KMS-11 (cell line): ENCODE measurements at regions not wholly inside any gene's neighbourhood (a gene's known extent, or its start where the extent isn't known, plus 50 kb on each side); places are given as distances from the start of the nearest gene placed in this dataset.

Experiments used
- H2AFZ ChIP-seq: fragments of 200-600 bp; sonication (generic); 2 replicates; pipeline ENCODE4 v1.6.1; 2016; ENCODE audit warnings: antibody characterized with exemption, mixed run types, low read depth
- H3K27ac ChIP-seq: fragments of 200-600 bp; sonication (generic); 2 replicates; pipeline ENCODE4 v1.6.1; 2016; ENCODE audit warnings: mild to moderate bottlenecking, mixed run types
- H3K27me3 ChIP-seq: fragments of 200-600 bp; sonication (generic); 2 replicates; pipeline ENCODE4 v1.6.1; 2017; ENCODE audit warnings: mild to moderate bottlenecking, low read depth, mixed run types, moderate library complexity; ENCODE audit not compliant: insufficient read depth
- H3K36me3 ChIP-seq: fragments of 200-600 bp; sonication (generic); 2 replicates; pipeline ENCODE4 v1.6.1; 2017; ENCODE audit warnings: mild to moderate bottlenecking, mixed run types; ENCODE audit not compliant: insufficient read depth
- H3K4me1 ChIP-seq: fragments of 200-600 bp; sonication (generic); 2 replicates; pipeline ENCODE4 v1.6.1; 2016; ENCODE audit warnings: mild to moderate bottlenecking, low read depth, mixed run types; ENCODE audit not compliant: poor library complexity, severe bottlenecking
- H3K4me2 ChIP-seq: fragments of 200-600 bp; sonication (generic); 2 replicates; pipeline ENCODE4 v1.7.0; 2016; ENCODE audit warnings: mild to moderate bottlenecking, mixed run types
- H3K4me3 ChIP-seq: fragments of 200-600 bp; sonication (generic); IDR thresholded peaks from 2 replicates; pipeline ENCODE4 v1.6.1; 2017; ENCODE audit warnings: low read depth, low read length, mixed read lengths; ENCODE audit not compliant: insufficient read depth
- H3K79me2 ChIP-seq: fragments of 200-600 bp; sonication (generic); 2 replicates; pipeline ENCODE4 v1.6.1; 2016; ENCODE audit warnings: low read depth, mixed run types; ENCODE audit not compliant: insufficient read depth
- H3K9ac ChIP-seq: fragments of 200-600 bp; sonication (generic); 2 replicates; pipeline ENCODE4 v1.6.1; 2016; ENCODE audit warnings: mild to moderate bottlenecking, mixed run types
- H4K20me1 ChIP-seq: fragments of 200-600 bp; sonication (generic); 2 replicates; pipeline ENCODE4 v1.6.1; 2016; ENCODE audit warnings: mild to moderate bottlenecking, mixed run types; ENCODE audit not compliant: insufficient read depth
- TF ChIP-seq, protein P1 (sequence below): fragments of 200-600 bp; sonication (generic); conservative IDR thresholded peaks from 2 replicates; pipeline ENCODE4 v1.6.1; 2017; ENCODE audit warnings: low read depth, mild to moderate bottlenecking, antibody characterized with exemption, low read length, moderate library complexity, mixed read lengths

DNA sequence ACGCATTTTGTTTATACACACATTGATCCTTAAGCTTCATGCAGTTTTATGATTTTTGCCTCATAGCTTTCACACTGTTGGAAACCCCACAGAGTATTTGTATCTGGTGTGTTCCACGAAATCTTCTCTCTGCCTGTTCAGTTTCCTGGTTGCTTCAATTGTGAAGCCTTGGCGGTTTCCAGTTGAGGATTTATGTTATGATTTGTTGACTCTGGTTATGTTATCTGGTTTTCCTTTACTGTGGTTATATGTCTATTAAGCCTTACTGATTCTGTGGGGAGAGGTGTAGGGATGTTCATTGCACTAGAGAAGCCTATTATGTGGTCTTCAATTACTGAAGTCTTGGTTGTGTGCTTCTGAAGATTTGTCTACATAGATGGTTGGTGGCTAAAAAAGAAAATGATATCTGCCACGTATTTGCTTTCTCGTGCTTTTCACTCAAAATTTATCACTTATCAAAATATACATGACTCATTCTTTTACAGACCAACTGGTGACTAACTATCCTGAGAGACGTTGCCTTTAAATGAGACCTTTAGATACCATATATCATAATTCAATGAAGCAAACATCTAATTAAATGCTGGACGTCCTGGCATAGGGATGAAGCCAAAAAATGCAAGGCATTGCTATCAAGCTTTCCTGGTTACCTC lies 488.0 kb upstream of the B3GALT2 start:
- no peaks in the 10 kb centered on the region for H3K36me3 ChIP-seq
- TF ChIP-seq, protein P1, sequence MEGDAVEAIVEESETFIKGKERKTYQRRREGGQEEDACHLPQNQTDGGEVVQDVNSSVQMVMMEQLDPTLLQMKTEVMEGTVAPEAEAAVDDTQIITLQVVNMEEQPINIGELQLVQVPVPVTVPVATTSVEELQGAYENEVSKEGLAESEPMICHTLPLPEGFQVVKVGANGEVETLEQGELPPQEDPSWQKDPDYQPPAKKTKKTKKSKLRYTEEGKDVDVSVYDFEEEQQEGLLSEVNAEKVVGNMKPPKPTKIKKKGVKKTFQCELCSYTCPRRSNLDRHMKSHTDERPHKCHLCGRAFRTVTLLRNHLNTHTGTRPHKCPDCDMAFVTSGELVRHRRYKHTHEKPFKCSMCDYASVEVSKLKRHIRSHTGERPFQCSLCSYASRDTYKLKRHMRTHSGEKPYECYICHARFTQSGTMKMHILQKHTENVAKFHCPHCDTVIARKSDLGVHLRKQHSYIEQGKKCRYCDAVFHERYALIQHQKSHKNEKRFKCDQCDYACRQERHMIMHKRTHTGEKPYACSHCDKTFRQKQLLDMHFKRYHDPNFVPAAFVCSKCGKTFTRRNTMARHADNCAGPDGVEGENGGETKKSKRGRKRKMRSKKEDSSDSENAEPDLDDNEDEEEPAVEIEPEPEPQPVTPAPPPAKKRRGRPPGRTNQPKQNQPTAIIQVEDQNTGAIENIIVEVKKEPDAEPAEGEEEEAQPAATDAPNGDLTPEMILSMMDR = no peak
- H3K27ac ChIP-seq = no peak overlapping the region
- no peaks in the 10 kb centered on the region for H4K20me1 ChIP-seq
- no peak overlapping the region for H3K9ac ChIP-seq
- H3K4me2 ChIP-seq = no peak overlapping the region
- H3K27me3 ChIP-seq = no peaks in the 10 kb centered on the region
- H3K4me3 ChIP-seq = no peak overlapping the region
- no peaks in the 10 kb centered on the region for H3K79me2 ChIP-seq
- H2AFZ ChIP-seq = no peak overlapping the region
- H3K4me1 ChIP-seq = no peaks in the 10 kb centered on the region

DNA sequence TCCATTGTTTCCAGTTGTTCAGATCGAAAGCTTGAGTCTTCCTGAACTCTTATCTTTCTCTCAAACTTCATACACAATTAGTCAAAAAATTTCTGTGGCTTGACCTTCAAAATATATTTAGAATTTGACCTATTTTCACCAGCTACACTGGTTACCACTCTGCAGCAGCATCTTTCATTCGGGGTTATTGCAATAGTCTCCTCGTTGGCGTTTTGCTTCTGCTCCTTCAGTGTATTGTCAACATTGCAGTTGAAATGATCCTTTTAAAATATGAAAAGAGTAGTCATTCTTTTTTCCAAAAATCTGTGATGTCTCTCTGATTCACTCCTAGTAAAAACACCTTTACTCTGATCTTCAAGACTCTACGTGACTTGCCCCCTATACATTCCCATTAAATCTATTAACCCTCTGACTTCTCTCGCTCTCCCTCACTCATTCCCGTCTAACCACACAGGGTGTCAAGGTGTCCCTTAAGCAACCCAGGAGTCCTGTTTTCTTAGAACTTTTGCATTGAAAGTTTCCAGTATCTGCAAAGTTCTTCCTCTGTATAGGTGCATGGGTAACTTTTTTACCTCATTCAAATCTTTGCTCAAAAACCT lies 480.2 kb upstream of the B3GALT2 start:
- TF ChIP-seq, protein P1 = no peak
- no peak overlapping the region for H2AFZ ChIP-seq
- H3K36me3 ChIP-seq = no peaks in the 10 kb centered on the region
- no peaks in the 10 kb centered on the region for H3K79me2 ChIP-seq
- H3K4me2 ChIP-seq = no peak overlapping the region
- H3K9ac ChIP-seq = no peak overlapping the region
- H3K27ac ChIP-seq = no peak overlapping the region
- H3K27me3 ChIP-seq = no peaks in the 10 kb centered on the region
- no peaks in the 10 kb centered on the region for H3K4me1 ChIP-seq
- no peaks in the 10 kb centered on the region for H4K20me1 ChIP-seq
- no peak overlapping the region for H3K4me3 ChIP-seq

DNA sequence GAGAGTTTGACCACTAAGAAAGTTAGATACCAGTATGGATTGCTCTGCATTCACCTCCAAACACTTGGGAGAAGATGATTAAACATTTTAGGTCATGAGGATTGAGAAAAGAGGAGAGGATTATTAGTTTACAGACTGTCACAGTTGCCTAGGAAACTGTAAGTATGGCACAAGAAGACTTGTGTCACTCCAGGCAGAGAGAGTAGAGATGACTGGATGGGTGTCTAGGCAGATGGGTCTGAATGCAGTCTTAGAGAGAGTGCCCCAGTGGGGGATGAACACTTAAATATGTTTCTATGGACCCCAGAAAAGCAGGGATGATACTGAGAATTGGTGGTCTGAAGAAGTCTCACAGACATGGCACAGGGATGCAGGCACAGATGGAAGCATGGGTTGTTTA lies 477.6 kb upstream of the B3GALT2 start:
- Histone ChIP-seq H3K9ac (no peak overlapping the region), H2AFZ (no peak overlapping the region), H4K20me1 (no peaks in the 10 kb centered on the region), H3K4me1 (no peaks in the 10 kb centered on the region), H3K4me2 (no peak overlapping the region), H3K27ac (no peak overlapping the region), H3K36me3 (no peaks in the 10 kb centered on the region), H3K4me3 (no peak overlapping the region), H3K27me3 (no peaks in the 10 kb centered on the region), H3K79me2 (no peaks in the 10 kb centered on the region)
- TF ChIP-seq, protein P1 = no peak

DNA sequence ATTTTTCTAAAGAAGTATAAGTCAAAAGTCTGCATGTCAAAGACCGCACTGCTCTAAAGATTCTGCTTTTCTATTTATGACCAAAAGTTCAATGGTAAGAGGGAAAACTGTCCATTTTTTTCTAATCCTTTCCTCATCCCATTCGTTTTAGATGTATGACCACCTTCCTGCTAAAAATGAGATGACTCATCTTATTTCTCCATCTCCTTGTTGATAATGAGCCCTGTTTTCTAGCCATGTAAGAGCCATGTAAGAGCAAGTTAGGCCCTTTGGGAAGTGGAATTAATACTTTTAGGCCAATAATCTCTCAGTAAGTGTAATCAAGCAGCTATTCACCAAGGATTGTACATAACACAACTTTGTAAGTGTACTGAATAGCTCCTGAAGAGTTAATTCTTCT lies 475.6 kb upstream of the B3GALT2 start:
- Histone ChIP-seq H3K27me3 (no peaks in the 10 kb centered on the region), H3K79me2 (no peaks in the 10 kb centered on the region), H3K4me3 (no peak overlapping the region), H3K27ac (no peak overlapping the region), H2AFZ (no peak overlapping the region), H3K36me3 (no peaks in the 10 kb centered on the region), H3K9ac (no peak overlapping the region), H4K20me1 (no peaks in the 10 kb centered on the region), H3K4me2 (no peak overlapping the region), H3K4me1 (no peaks in the 10 kb centered on the region)
- TF ChIP-seq, protein P1 = no peak
